Chondrocyte (in vitro differentiated cells): ENCODE measurements at regions not wholly inside any gene's neighbourhood (a gene's known extent, or its start where the extent isn't known, plus 50 kb on each side); places are given as distances from the start of the nearest gene placed in this dataset.
A peak's percentile ranks its signal among the peaks of the same experiment; 100 is the strongest.

Experiments
- DNase-seq: peaks from one replicate; pipeline ENCODE4 v3.0.0; 2021; ENCODE audit warnings: mixed read lengths, low spot score
- H3K27ac Mint-ChIP-seq: one replicate; pipeline ENCODE4 v1.8.0; 2021; ENCODE audit warnings: mild to moderate bottlenecking, moderate library complexity, mixed read lengths; ENCODE audit not compliant: unreplicated experiment
- H3K27me3 Mint-ChIP-seq: 2 replicates; pipeline ENCODE4 v1.8.0; 2021; ENCODE audit warnings: low read depth, mixed read lengths
- H3K36me3 Mint-ChIP-seq: 2 replicates; pipeline ENCODE4 v1.8.0; 2021; ENCODE audit warnings: low read depth, mixed read lengths
- H3K4me1 Mint-ChIP-seq: 2 replicates; pipeline ENCODE4 v1.8.0; 2021; ENCODE audit warnings: low read depth, mild to moderate bottlenecking, mixed read lengths
- H3K4me3 Mint-ChIP-seq: one replicate; pipeline ENCODE4 v1.8.0; 2021; ENCODE audit warnings: mild to moderate bottlenecking, moderate library complexity, mixed read lengths; ENCODE audit not compliant: unreplicated experiment
- H3K9me3 Mint-ChIP-seq: 2 replicates; pipeline ENCODE4 v1.8.0; 2021; ENCODE audit warnings: low read depth, mixed read lengths
- TF ChIP-seq, protein P1 (sequence below): fragments of 200-600 bp; sonication (generic); IDR thresholded peaks from 2 replicates; pipeline ENCODE4 v1.5.0; 2021; ENCODE audit warnings: antibody characterized with exemption, mild to moderate bottlenecking, moderate library complexity

DNA sequence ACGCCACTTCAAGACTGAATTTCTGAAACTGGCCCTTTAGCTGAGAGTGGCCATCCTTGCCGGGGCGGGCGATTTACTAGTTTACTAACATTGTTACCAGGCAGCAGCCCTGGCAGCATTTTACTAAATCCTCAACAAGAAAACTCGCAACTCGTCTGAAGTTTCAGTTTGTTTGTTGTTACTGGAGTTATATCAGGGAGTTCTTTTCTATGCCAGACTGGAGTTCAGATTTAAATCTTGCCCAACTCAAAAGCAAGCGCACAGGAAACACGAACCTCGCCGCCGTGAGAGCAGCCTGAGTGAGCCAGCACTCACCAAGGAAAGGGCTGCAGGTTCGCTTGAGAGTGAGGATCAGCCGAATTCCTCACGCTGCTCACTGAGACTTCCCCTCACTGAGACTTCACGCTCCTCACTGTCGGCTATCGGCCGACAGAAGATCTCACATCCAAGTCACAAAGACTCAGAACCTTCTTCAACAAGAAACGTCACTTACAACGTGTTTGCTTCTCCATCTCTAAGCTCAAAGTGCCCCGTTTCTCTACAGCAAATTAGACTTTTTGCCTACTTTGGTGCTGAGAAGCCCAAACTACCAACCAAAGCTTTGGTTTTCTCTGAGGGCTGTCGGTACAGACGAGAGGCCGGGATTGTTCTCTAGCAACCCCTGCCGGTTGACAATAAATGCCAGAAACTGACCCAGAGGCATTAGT is 78.9 kb downstream of the OLIG3 start:
- Mint-ChIP-seq H3K36me3 (no peaks in the 10 kb centered on the region), H3K4me3 (peak overlapping the region; percentile 67), H3K9me3 (no peaks in the 10 kb centered on the region), H3K27me3 (peaks cover 29% of the 10 kb centered on the region), H3K4me1 (peaks cover 17% of the 10 kb centered on the region), H3K27ac (no peak overlapping the region)
- DNase-seq = no peak
- TF ChIP-seq, protein P1, sequence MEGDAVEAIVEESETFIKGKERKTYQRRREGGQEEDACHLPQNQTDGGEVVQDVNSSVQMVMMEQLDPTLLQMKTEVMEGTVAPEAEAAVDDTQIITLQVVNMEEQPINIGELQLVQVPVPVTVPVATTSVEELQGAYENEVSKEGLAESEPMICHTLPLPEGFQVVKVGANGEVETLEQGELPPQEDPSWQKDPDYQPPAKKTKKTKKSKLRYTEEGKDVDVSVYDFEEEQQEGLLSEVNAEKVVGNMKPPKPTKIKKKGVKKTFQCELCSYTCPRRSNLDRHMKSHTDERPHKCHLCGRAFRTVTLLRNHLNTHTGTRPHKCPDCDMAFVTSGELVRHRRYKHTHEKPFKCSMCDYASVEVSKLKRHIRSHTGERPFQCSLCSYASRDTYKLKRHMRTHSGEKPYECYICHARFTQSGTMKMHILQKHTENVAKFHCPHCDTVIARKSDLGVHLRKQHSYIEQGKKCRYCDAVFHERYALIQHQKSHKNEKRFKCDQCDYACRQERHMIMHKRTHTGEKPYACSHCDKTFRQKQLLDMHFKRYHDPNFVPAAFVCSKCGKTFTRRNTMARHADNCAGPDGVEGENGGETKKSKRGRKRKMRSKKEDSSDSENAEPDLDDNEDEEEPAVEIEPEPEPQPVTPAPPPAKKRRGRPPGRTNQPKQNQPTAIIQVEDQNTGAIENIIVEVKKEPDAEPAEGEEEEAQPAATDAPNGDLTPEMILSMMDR = peak; percentile 78

DNA sequence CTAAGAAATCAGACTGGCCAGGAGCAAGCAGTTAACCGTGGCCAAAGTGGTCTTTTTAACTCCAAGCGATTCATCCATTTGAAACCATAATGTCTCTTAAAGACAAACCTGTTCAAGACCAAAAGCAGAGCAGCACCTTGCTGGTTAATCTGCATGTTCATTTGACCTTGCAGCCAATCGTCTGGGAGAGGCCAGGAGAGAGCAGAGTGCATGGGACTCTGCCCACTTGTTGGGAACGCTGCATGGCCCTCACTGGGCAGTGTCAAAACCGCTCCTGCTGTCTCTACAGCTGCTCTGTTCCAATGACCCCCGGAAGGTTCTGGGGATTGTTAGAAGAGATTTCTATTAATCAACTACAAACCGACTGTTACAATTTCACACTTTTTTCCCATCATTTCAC is 79.6 kb downstream of the OLIG3 start:
- H3K27me3 Mint-ChIP-seq = peaks cover 31% of the 10 kb centered on the region

DNA sequence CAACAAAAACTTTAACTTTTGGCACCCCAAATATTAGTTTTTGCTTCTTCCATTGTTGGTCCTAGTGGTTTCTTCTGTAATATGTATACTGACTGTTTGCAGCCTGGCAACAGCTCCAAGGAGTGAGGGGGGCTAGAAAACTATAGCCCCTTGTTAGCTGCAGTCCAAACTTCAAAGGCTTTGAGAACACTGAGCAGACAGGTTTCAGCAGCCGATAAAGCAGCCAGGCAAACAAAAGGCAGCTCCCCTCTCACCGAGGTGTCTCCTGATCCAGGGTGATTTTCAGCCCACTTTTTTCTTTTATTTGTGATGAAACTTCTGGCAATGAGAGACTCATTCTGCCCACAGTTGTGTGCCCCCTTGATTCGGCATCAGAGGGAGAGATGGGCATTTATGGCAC is 80.7 kb downstream of the OLIG3 start:
- H3K4me3 Mint-ChIP-seq = no peak overlapping the region

More for the DNA sequence above, 79.6 kb downstream of the OLIG3 start:
- H3K9me3 Mint-ChIP-seq = no peaks in the 10 kb centered on the region
- no peak overlapping the region for H3K4me3 Mint-ChIP-seq
- no peak for DNase-seq
- H3K36me3 Mint-ChIP-seq = no peaks in the 10 kb centered on the region
- no peak overlapping the region for H3K27ac Mint-ChIP-seq
- peaks cover 17% of the 10 kb centered on the region for H3K4me1 Mint-ChIP-seq
- TF ChIP-seq, protein P1 = no peak

DNA sequence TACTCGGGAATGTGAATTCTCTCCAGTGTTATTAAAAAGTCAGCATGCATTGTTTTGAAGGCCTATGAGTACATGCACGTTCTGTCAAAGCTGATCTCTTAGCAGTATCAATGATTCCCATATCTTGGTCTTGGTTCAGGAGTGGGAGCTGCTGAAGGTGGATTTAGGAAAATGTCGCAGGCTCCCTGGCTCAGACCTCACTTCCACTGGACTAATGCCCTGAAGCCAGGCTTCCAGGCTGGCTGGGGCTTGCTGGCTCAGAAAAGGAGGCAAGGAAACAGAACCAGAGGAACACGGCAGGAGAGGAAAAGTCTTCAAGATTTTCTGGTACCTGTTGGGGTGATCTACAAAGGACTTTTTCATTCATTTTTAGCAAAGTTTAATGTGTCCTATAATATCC is 81.6 kb downstream of the OLIG3 start:
- TF ChIP-seq, protein P1 = no peak
- H3K4me3 Mint-ChIP-seq = no peak overlapping the region
- peaks cover 6% of the 10 kb centered on the region for H3K9me3 Mint-ChIP-seq
- H3K27ac Mint-ChIP-seq = no peak overlapping the region
- H3K4me1 Mint-ChIP-seq = peaks cover 17% of the 10 kb centered on the region
- peaks cover 32% of the 10 kb centered on the region for H3K27me3 Mint-ChIP-seq
- no peak for DNase-seq
- no peaks in the 10 kb centered on the region for H3K36me3 Mint-ChIP-seq

More for the DNA sequence above, 80.7 kb downstream of the OLIG3 start:
- H3K4me1 Mint-ChIP-seq = peaks cover 17% of the 10 kb centered on the region
- no peaks in the 10 kb centered on the region for H3K36me3 Mint-ChIP-seq
- H3K27ac Mint-ChIP-seq = no peak overlapping the region
- TF ChIP-seq, protein P1 = no peak
- DNase-seq = no peak
- peaks cover 3% of the 10 kb centered on the region for H3K9me3 Mint-ChIP-seq
- peaks cover 31% of the 10 kb centered on the region for H3K27me3 Mint-ChIP-seq

DNA sequence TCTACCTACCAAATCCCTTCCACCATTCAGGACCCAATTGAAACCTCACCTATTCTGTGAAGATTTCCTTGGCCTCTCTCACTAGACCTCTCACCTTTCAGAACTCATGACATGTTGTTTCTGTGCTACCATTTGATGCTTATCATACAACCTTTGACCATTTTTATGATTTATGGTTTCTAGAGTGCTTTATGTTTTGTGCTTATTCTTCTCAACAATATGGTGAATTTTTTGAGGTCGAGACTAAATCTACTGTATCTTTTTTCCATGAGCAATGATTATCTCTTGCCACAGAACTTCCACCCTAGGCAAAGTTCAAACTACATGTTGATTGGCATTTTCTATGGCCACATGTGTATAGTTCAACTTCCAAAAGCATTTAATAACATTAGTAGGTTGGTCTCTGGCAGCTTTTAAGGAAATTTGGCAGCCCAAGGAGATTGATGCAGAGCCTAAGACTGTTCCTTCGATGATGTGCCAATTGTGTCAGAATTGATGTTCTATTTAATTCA is 84.9 kb downstream of the OLIG3 start:
- H3K4me1 Mint-ChIP-seq = no peaks in the 10 kb centered on the region
- peaks cover 19% of the 10 kb centered on the region for H3K9me3 Mint-ChIP-seq
- TF ChIP-seq, protein P1 = no peak
- no peak overlapping the region for H3K27ac Mint-ChIP-seq
- H3K27me3 Mint-ChIP-seq = peaks cover 30% of the 10 kb centered on the region
- H3K4me3 Mint-ChIP-seq = no peak overlapping the region
- DNase-seq = no peak
- H3K36me3 Mint-ChIP-seq = no peaks in the 10 kb centered on the region
